ENCODE measurements at regions not wholly inside any gene's neighbourhood (a gene's known extent, or its start where the extent isn't known, plus 50 kb on each side); places are given as distances from the start of the nearest gene placed in this dataset.

GRCh38 chr6:128713461-128713860, 169.5 kb upstream of the LAMA2 start:
- no peak for DNase-seq (ENCODE audit: low read depth in 1 of 2, low spot score in 1 of 2)
- Histone ChIP-seq H3K27ac (replicated peaks) (no peak overlapping the region), H3K4me3 (replicated peaks; ENCODE audit: insufficient read depth, low read length) (no peak overlapping the region), H3K27me3 (ENCODE audit: insufficient read depth, poor library complexity, severe bottlenecking) (no peaks in the 10 kb centered on the region)
- TF ChIP-seq GABPA (IDR thresholded peaks at IDR 0.05; ENCODE audit: low read depth), result no peak
- no peak for TF ChIP-seq SPI1 (IDR thresholded peaks at IDR 0.05; ENCODE audit: borderline replicate concordance, low read depth)
- TF ChIP-seq POLR2AphosphoS5 (IDR thresholded peaks at IDR 0.05; ENCODE audit: low read depth), result no peak
- TF ChIP-seq REST (IDR thresholded peaks at IDR 0.05; ENCODE audit: insufficient replicate concordance, low read depth), result no peak
- TF ChIP-seq, protein P1, sequence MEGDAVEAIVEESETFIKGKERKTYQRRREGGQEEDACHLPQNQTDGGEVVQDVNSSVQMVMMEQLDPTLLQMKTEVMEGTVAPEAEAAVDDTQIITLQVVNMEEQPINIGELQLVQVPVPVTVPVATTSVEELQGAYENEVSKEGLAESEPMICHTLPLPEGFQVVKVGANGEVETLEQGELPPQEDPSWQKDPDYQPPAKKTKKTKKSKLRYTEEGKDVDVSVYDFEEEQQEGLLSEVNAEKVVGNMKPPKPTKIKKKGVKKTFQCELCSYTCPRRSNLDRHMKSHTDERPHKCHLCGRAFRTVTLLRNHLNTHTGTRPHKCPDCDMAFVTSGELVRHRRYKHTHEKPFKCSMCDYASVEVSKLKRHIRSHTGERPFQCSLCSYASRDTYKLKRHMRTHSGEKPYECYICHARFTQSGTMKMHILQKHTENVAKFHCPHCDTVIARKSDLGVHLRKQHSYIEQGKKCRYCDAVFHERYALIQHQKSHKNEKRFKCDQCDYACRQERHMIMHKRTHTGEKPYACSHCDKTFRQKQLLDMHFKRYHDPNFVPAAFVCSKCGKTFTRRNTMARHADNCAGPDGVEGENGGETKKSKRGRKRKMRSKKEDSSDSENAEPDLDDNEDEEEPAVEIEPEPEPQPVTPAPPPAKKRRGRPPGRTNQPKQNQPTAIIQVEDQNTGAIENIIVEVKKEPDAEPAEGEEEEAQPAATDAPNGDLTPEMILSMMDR (IDR thresholded peaks at IDR 0.05; ENCODE audit: insufficient read depth, low read length), result no peak

GRCh38 chr6:128712898-128713297, 170.0 kb upstream of the LAMA2 start:
- H3K27ac ChIP-seq (replicated peaks), result no peak overlapping the region
- H3K4me3 ChIP-seq (replicated peaks; ENCODE audit: insufficient read depth, low read length), result no peak overlapping the region
- H3K27me3 ChIP-seq (ENCODE audit: insufficient read depth, poor library complexity, severe bottlenecking), result no peaks in the 10 kb centered on the region
- TF ChIP-seq SPI1 (IDR thresholded peaks at IDR 0.05; ENCODE audit: borderline replicate concordance, low read depth) (no peak), GABPA (IDR thresholded peaks at IDR 0.05; ENCODE audit: low read depth) (no peak), POLR2AphosphoS5 (IDR thresholded peaks at IDR 0.05; ENCODE audit: low read depth) (no peak), REST (IDR thresholded peaks at IDR 0.05; ENCODE audit: insufficient replicate concordance, low read depth) (no peak)
- TF ChIP-seq, protein P1 (IDR thresholded peaks at IDR 0.05; ENCODE audit: insufficient read depth, low read length), result no peak
- no peak for DNase-seq (ENCODE audit: low read depth in 1 of 2, low spot score in 1 of 2)

- no peak overlapping the region for H3K4me3 ChIP-seq (replicated peaks; ENCODE audit: insufficient read depth, low read length)
- H3K27me3 ChIP-seq (ENCODE audit: insufficient read depth, poor library complexity, severe bottlenecking), result no peaks in the 10 kb centered on the region
- no peak overlapping the region for H3K27ac ChIP-seq (replicated peaks)
- TF ChIP-seq GABPA (IDR thresholded peaks at IDR 0.05; ENCODE audit: low read depth) (no peak), REST (IDR thresholded peaks at IDR 0.05; ENCODE audit: insufficient replicate concordance, low read depth) (no peak), POLR2AphosphoS5 (IDR thresholded peaks at IDR 0.05; ENCODE audit: low read depth) (no peak), SPI1 (IDR thresholded peaks at IDR 0.05; ENCODE audit: borderline replicate concordance, low read depth) (no peak)
- TF ChIP-seq, protein P1 (IDR thresholded peaks at IDR 0.05; ENCODE audit: insufficient read depth, low read length), result no peak
- DNase-seq (ENCODE audit: low read depth in 1 of 2, low spot score in 1 of 2), result no peak
Observed at GRCh38 chr6:128711149-128711548, 171.8 kb upstream of the LAMA2 start.
